ENCODE measurements at regions not wholly inside any gene's neighbourhood (a gene's known extent, or its start where the extent isn't known, plus 50 kb on each side); places are given as distances from the start of the nearest gene placed in this dataset.

- in situ Hi-C loops (cut with HindIII; ENCODE audit: low sequenced_read_pairs), result no loop called here
- no peak for DNase-seq (ENCODE audit: low spot score)
Measured at GRCh38 chr15:97082830-97083229, 752.3 kb downstream of the NR2F2 start.

GRCh38 chr15:97084650-97085049 is 754.1 kb downstream of the NR2F2 start:
- in situ Hi-C loops (cut with HindIII; ENCODE audit: low sequenced_read_pairs), result no loop called here
- no peak for DNase-seq (ENCODE audit: low spot score)

GRCh38 chr15:97085731-97086130 is 755.2 kb downstream of the NR2F2 start:
- in situ Hi-C loops (cut with HindIII; ENCODE audit: low sequenced_read_pairs), result no loop called here

GRCh38 chr15:97087006-97087741 is 756.7 kb downstream of the NR2F2 start:
- no peak for DNase-seq (ENCODE audit: low spot score)
- in situ Hi-C loops (cut with HindIII; ENCODE audit: low sequenced_read_pairs), result no loop called here

More at GRCh38 chr15:97085731-97086130, 755.2 kb downstream of the NR2F2 start:
- DNase-seq (ENCODE audit: low spot score), result no peak

- DNase-seq (ENCODE audit: low spot score), result no peak
- in situ Hi-C loops (cut with HindIII; ENCODE audit: low sequenced_read_pairs), result no loop called here
Measured at GRCh38 chr15:97091093-97091492, 760.6 kb downstream of the NR2F2 start.

- DNase-seq (ENCODE audit: low spot score), result no peak
- in situ Hi-C loops (cut with HindIII; ENCODE audit: low sequenced_read_pairs), result no loop called here
Measured at GRCh38 chr15:97092656-97093055, 762.2 kb downstream of the NR2F2 start.

GRCh38 chr15:97096303-97096835 is 765.9 kb downstream of the NR2F2 start:
- DNase-seq (ENCODE audit: low spot score), result no peak
- in situ Hi-C loops (cut with HindIII; ENCODE audit: low sequenced_read_pairs), result no loop called here

GRCh38 chr15:97099040-97099439 is 768.5 kb downstream of the NR2F2 start:
- in situ Hi-C loops (cut with HindIII; ENCODE audit: low sequenced_read_pairs), result no loop called here
- DNase-seq (ENCODE audit: low spot score), result no peak

- DNase-seq (ENCODE audit: low spot score), result no peak
- in situ Hi-C loops (cut with HindIII; ENCODE audit: low sequenced_read_pairs), result no loop called here
Measured at GRCh38 chr15:97101572-97101971, 771.1 kb downstream of the NR2F2 start.

GRCh38 chr15:97114900-97115760 is 784.6 kb downstream of the NR2F2 start:
- no peak for DNase-seq (ENCODE audit: low spot score)
- in situ Hi-C loops (cut with HindIII; ENCODE audit: low sequenced_read_pairs), result no loop called here

GRCh38 chr15:97115761-97116070 is 785.2 kb downstream of the NR2F2 start:
- DNase-seq (ENCODE audit: low spot score), result no peak
- in situ Hi-C loops (cut with HindIII; ENCODE audit: low sequenced_read_pairs), result no loop called here

- DNase-seq (ENCODE audit: low spot score), result no peak
- in situ Hi-C loops (cut with HindIII; ENCODE audit: low sequenced_read_pairs), result no loop called here
Measured at GRCh38 chr15:97124790-97125189, 794.3 kb downstream of the NR2F2 start.

- in situ Hi-C loops (cut with HindIII; ENCODE audit: low sequenced_read_pairs), result no loop called here
- no peak for DNase-seq (ENCODE audit: low spot score)
Measured at GRCh38 chr15:97126553-97127233, 796.2 kb downstream of the NR2F2 start.

- DNase-seq (ENCODE audit: low spot score), result no peak
- in situ Hi-C loops (cut with HindIII; ENCODE audit: low sequenced_read_pairs), result no loop called here
Measured at GRCh38 chr15:97129674-97130073, 799.2 kb downstream of the NR2F2 start.

- in situ Hi-C loops (cut with HindIII; ENCODE audit: low sequenced_read_pairs), result no loop called here
- no peak for DNase-seq (ENCODE audit: low spot score)
Measured at GRCh38 chr15:97140216-97140615, 809.7 kb downstream of the NR2F2 start.

- DNase-seq (ENCODE audit: low spot score), result no peak
- in situ Hi-C loops (cut with HindIII; ENCODE audit: low sequenced_read_pairs), result no loop called here
Measured at GRCh38 chr15:97141360-97141759, 810.9 kb downstream of the NR2F2 start.

GRCh38 chr15:97141871-97142270 is 811.4 kb downstream of the NR2F2 start:
- DNase-seq (ENCODE audit: low spot score), result no peak
- in situ Hi-C loops (cut with HindIII; ENCODE audit: low sequenced_read_pairs), result no loop called here

- in situ Hi-C loops (cut with HindIII; ENCODE audit: low sequenced_read_pairs), result no loop called here
- no peak for DNase-seq (ENCODE audit: low spot score)
Measured at GRCh38 chr15:97143592-97144376, 813.3 kb downstream of the NR2F2 start.

GRCh38 chr15:97144377-97144711 is 813.8 kb downstream of the NR2F2 start:
- in situ Hi-C loops (cut with HindIII; ENCODE audit: low sequenced_read_pairs), result no loop called here
- DNase-seq (ENCODE audit: low spot score), result no peak
